Bronchial epithelial cell (primary cell): ENCODE measurements at regions not wholly inside any gene's neighbourhood (a gene's known extent, or its start where the extent isn't known, plus 50 kb on each side); places are given as distances from the start of the nearest gene placed in this dataset.
"Not testable (repeated sequence)": the region's sequence is repeated elsewhere in the genome, so short reads cannot be mapped to it uniquely, and the experiment has no call there.

Experiments
- DNase-seq: peaks from one replicate; pipeline ENCODE4 v3.0.0-alpha.2; 2010; ENCODE audit warnings: low read depth
- FAIRE-seq: peaks from 2 replicates; lab custom pipeline; 2011; peaks lifted over from hg19 to GRCh38; lab: Jason Lieb, UNC
- H3K27me3 ChIP-seq: 2 replicates; pipeline ENCODE4 v1.5.1; 2011; ENCODE audit warnings: low read length; ENCODE audit not compliant: control insufficient read depth, insufficient read depth
- H3K36me3 ChIP-seq: 2 replicates; pipeline ENCODE4 v1.5.1; 2011; ENCODE audit warnings: low read length; ENCODE audit not compliant: control insufficient read depth, insufficient read depth
- H3K4me3 ChIP-seq: 2 replicates; pipeline ENCODE4 v1.5.1; 2011; ENCODE audit warnings: mild to moderate bottlenecking, low read depth, low read length, control low read depth
- TF ChIP-seq, protein P1 (sequence below): IDR thresholded peaks from 2 replicates; pipeline ENCODE4 v1.5.1; 2011; ENCODE audit warnings: mild to moderate bottlenecking, moderate library complexity, low read length, control low read depth, inconsistent platforms; ENCODE audit not compliant: insufficient read depth, severe bottlenecking

- Histone ChIP-seq H3K4me3 (no peak overlapping the region), H3K36me3 (no peaks in the 10 kb centered on the region), H3K27me3 (no peaks in the 10 kb centered on the region)
- DNase-seq = no peak
- TF ChIP-seq, protein P1, sequence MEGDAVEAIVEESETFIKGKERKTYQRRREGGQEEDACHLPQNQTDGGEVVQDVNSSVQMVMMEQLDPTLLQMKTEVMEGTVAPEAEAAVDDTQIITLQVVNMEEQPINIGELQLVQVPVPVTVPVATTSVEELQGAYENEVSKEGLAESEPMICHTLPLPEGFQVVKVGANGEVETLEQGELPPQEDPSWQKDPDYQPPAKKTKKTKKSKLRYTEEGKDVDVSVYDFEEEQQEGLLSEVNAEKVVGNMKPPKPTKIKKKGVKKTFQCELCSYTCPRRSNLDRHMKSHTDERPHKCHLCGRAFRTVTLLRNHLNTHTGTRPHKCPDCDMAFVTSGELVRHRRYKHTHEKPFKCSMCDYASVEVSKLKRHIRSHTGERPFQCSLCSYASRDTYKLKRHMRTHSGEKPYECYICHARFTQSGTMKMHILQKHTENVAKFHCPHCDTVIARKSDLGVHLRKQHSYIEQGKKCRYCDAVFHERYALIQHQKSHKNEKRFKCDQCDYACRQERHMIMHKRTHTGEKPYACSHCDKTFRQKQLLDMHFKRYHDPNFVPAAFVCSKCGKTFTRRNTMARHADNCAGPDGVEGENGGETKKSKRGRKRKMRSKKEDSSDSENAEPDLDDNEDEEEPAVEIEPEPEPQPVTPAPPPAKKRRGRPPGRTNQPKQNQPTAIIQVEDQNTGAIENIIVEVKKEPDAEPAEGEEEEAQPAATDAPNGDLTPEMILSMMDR = no peak
- no peak for FAIRE-seq
Observed at GRCh38 chr5:13580058-13580457, 364.4 kb downstream of the DNAH5 start.

GRCh38 chr5:13579091-13579490 lies 365.4 kb downstream of the DNAH5 start:
- FAIRE-seq, DNase-seq, H3K27me3 ChIP-seq, H3K4me3 ChIP-seq, H3K36me3 ChIP-seq: not testable (repeated sequence)

DNA sequence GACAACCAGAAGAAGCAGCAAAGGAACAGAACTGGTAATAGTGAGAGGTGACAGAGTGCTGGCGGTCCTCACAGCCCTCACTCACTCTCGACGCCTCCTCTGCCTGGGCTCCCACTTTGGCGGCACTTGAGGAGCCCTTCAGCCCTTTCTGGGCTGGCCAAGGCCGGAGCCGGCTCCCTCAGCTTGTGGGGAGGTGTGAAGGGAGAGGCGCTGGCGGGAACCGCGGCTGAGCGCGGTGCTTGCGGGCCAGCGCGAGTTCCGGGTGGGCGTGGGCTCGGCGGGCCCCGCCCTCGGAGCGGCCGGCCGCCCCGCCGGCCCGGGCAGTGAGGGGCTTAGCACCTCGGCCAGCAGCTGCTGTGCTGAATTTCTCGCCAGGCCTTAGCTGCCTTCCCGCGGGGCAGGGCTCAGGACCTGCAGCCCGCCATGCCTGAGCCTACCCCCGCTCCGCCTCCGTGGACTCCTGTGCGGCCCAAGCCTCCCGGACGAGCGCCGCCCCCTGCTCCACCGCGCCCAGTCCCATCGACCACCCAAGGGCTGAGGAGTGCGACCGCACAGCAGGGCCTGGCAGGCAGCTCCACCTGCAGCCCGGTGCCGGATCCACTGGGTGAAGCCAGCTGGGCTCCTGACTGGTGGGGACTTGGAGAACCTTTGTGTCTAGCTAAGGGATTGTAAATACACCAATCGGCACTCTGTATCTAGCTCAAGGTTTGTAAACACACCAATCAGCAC lies 366.0 kb downstream of the DNAH5 start:
- not testable (repeated sequence) for FAIRE-seq, DNase-seq, H3K36me3 ChIP-seq, H3K27me3 ChIP-seq, H3K4me3 ChIP-seq

DNA sequence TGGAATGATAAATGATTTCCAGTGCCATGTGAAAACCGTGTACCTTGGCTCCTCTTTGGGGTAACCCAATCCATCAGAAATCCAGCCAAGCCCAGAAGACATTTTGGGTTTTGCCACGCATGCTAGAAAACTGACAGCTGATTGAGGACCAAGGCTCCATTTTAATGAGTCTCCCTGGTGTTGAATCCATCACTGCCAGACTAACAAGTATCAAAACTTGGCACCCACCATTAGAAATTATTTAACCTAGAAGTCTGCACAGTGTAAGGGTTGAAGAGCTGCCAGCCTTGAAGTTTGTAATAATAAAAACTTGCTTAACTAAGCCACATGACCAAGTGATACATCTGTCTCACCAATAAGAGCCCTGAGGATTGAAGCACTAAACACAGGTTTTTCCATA lies 369.9 kb downstream of the DNAH5 start:
- no peak for DNase-seq
- Histone ChIP-seq H3K27me3 (no peaks in the 10 kb centered on the region), H3K4me3 (no peak overlapping the region), H3K36me3 (no peaks in the 10 kb centered on the region)
- no peak for FAIRE-seq
- TF ChIP-seq, protein P1 = no peak

- FAIRE-seq (no peak), DNase-seq (no peak)
- TF ChIP-seq, protein P1 = no peak
Observed at GRCh38 chr5:13572163-13572562, 372.3 kb downstream of the DNAH5 start.

DNA sequence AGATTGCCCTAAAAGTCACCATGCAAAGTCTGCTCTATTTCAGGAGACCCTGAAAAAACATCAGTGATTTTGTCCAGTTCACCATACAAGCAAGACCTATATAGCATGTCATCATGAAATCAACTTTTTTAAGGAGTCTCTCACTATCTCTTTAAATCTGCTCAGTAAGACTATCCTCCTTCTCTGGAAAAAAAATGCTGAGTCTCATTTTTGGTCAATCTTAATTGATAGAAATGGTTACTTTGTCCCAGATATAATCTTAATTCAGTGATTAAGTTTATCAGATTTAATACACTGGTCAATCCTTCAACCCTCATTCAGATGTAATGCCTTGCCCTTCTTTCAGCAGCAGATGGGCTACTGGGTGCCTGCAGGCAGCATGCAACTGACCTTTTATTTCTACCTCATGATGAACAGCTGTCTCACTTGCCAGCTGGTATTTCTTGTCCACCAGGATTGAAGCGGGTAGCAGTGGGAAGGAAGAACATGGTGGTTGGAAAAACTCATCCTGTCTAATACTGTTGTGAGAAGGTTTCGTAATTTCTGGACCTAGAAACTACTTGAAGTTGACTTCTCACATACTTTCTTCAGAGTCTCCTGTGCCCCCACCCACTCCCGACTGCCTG lies 375.3 kb downstream of the DNAH5 start:
- TF ChIP-seq, protein P1 = no peak
- H3K4me3 ChIP-seq = no peak overlapping the region
- H3K36me3 ChIP-seq = no peaks in the 10 kb centered on the region
- FAIRE-seq (no peak), DNase-seq (no peak)
- H3K27me3 ChIP-seq = no peaks in the 10 kb centered on the region

More at GRCh38 chr5:13572163-13572562, 372.3 kb downstream of the DNAH5 start:
- Histone ChIP-seq H3K27me3 (no peaks in the 10 kb centered on the region), H3K4me3 (no peak overlapping the region), H3K36me3 (no peaks in the 10 kb centered on the region)
